ENCODE measurements at regions not wholly inside any gene's neighbourhood (a gene's known extent, or its start where the extent isn't known, plus 50 kb on each side); places are given as distances from the start of the nearest gene placed in this dataset.
"Not testable (repeated sequence)": the region's sequence is repeated elsewhere in the genome, so short reads cannot be mapped to it uniquely, and the experiment has no call there.

GRCh38 chr19:30066781-30067759, 125.0 kb downstream of the URI1 start:
- Mint-ChIP-seq H3K27me3 (no peaks in the 10 kb centered on the region), H3K4me1 (no peaks in the 10 kb centered on the region), H3K9me3 (no peaks in the 10 kb centered on the region), H3K36me3 (no peaks in the 10 kb centered on the region), H3K27ac (no peak overlapping the region), H3K4me3 (no peak overlapping the region)

GRCh38 chr19:30067956-30068506, 126.0 kb downstream of the URI1 start:
- not testable (repeated sequence) for H3K36me3 Mint-ChIP-seq, H3K27ac Mint-ChIP-seq, H3K9me3 Mint-ChIP-seq, H3K4me3 Mint-ChIP-seq, H3K4me1 Mint-ChIP-seq, H3K27me3 Mint-ChIP-seq

GRCh38 chr19:30068528-30069395, 126.7 kb downstream of the URI1 start:
- Mint-ChIP-seq H3K9me3 (no peaks in the 10 kb centered on the region), H3K27me3 (no peaks in the 10 kb centered on the region), H3K27ac (no peak overlapping the region), H3K36me3 (no peaks in the 10 kb centered on the region), H3K4me3 (no peak overlapping the region), H3K4me1 (no peaks in the 10 kb centered on the region)

GRCh38 chr19:30069535-30070197, 127.6 kb downstream of the URI1 start:
- Mint-ChIP-seq H3K36me3 (no peaks in the 10 kb centered on the region), H3K27me3 (no peaks in the 10 kb centered on the region), H3K9me3 (no peaks in the 10 kb centered on the region), H3K4me1 (no peaks in the 10 kb centered on the region), H3K4me3 (no peak overlapping the region), H3K27ac (no peak overlapping the region)

GRCh38 chr19:30070198-30070967, 128.3 kb downstream of the URI1 start:
- H3K36me3 Mint-ChIP-seq, result no peaks in the 10 kb centered on the region
- H3K27ac Mint-ChIP-seq, result no peak overlapping the region
- no peaks in the 10 kb centered on the region for H3K9me3 Mint-ChIP-seq
- no peak overlapping the region for H3K4me3 Mint-ChIP-seq
- H3K27me3 Mint-ChIP-seq, result no peaks in the 10 kb centered on the region
- no peaks in the 10 kb centered on the region for H3K4me1 Mint-ChIP-seq

- no peaks in the 10 kb centered on the region for H3K27me3 Mint-ChIP-seq
- H3K36me3 Mint-ChIP-seq, result no peaks in the 10 kb centered on the region
- H3K4me1 Mint-ChIP-seq, result no peaks in the 10 kb centered on the region
- H3K27ac Mint-ChIP-seq, result no peak overlapping the region
- no peak overlapping the region for H3K4me3 Mint-ChIP-seq
- no peaks in the 10 kb centered on the region for H3K9me3 Mint-ChIP-seq
These were observed 129.1 kb downstream of the URI1 start for GRCh38 chr19:30070968-30071632.

GRCh38 chr19:30071871-30072270, 129.8 kb downstream of the URI1 start:
- Mint-ChIP-seq H3K27ac (no peak overlapping the region), H3K4me1 (no peaks in the 10 kb centered on the region), H3K27me3 (no peaks in the 10 kb centered on the region), H3K4me3 (no peak overlapping the region), H3K36me3 (no peaks in the 10 kb centered on the region), H3K9me3 (no peaks in the 10 kb centered on the region)

- Mint-ChIP-seq H3K4me1 (no peaks in the 10 kb centered on the region), H3K27me3 (no peaks in the 10 kb centered on the region), H3K9me3 (no peaks in the 10 kb centered on the region), H3K36me3 (no peaks in the 10 kb centered on the region), H3K4me3 (no peak overlapping the region), H3K27ac (no peak overlapping the region)
These were observed 131.3 kb downstream of the URI1 start for GRCh38 chr19:30073152-30074000.

GRCh38 chr19:30074096-30074495, 132.1 kb downstream of the URI1 start:
- H3K9me3 Mint-ChIP-seq, result no peaks in the 10 kb centered on the region

GRCh38 chr19:30074741-30075715, 133.0 kb downstream of the URI1 start:
- Mint-ChIP-seq H3K4me1 (no peaks in the 10 kb centered on the region), H3K27me3 (peaks cover 3% of the 10 kb centered on the region), H3K9me3 (no peaks in the 10 kb centered on the region), H3K27ac (no peak overlapping the region), H3K4me3 (no peak overlapping the region), H3K36me3 (no peaks in the 10 kb centered on the region)

More at GRCh38 chr19:30074096-30074495, 132.1 kb downstream of the URI1 start:
- Mint-ChIP-seq H3K36me3 (no peaks in the 10 kb centered on the region), H3K27me3 (peaks cover under 1% of the 10 kb centered on the region), H3K27ac (no peak overlapping the region), H3K4me1 (no peaks in the 10 kb centered on the region), H3K4me3 (no peak overlapping the region)

- peaks cover 3% of the 10 kb centered on the region for H3K27me3 Mint-ChIP-seq
- H3K9me3 Mint-ChIP-seq, result no peaks in the 10 kb centered on the region
These were observed 134.1 kb downstream of the URI1 start for GRCh38 chr19:30076101-30076551.

GRCh38 chr19:30076751-30077670, 135.0 kb downstream of the URI1 start:
- Mint-ChIP-seq H3K4me1 (no peaks in the 10 kb centered on the region), H3K9me3 (no peaks in the 10 kb centered on the region), H3K27ac (no peak overlapping the region), H3K36me3 (no peaks in the 10 kb centered on the region), H3K4me3 (no peak overlapping the region), H3K27me3 (peaks cover 3% of the 10 kb centered on the region)

More at GRCh38 chr19:30076101-30076551, 134.1 kb downstream of the URI1 start:
- Mint-ChIP-seq H3K4me1 (no peaks in the 10 kb centered on the region), H3K27ac (no peak overlapping the region), H3K4me3 (no peak overlapping the region), H3K36me3 (no peaks in the 10 kb centered on the region)
